MG63 (cell line): ENCODE measurements at regions not wholly inside any gene's neighbourhood (a gene's known extent, or its start where the extent isn't known, plus 50 kb on each side); places are given as distances from the start of the nearest gene placed in this dataset.

Experiments used
- DNase-seq: peaks from one replicate; pipeline ENCODE4 v3.0.0-alpha.2; 2020
- H3K27me3 ChIP-seq: fragments of 250-450 bp; sonication (Bioruptor Pico); 2 replicates; pipeline ENCODE4 v1.5.1; 2020; ENCODE audit warnings: mild to moderate bottlenecking, moderate library complexity
- H3K36me3 ChIP-seq: fragments of 250-450 bp; sonication (Bioruptor Pico); 2 replicates; pipeline ENCODE4 v1.5.1; 2020; ENCODE audit warnings: mild to moderate bottlenecking, moderate library complexity
- H3K4me3 ChIP-seq: fragments of 250-450 bp; sonication (Bioruptor Pico); 2 replicates; pipeline ENCODE4 v1.5.1; 2020; ENCODE audit warnings: mild to moderate bottlenecking, moderate library complexity
- H3K9me3 ChIP-seq: fragments of 250-450 bp; sonication (Bioruptor Pico); 2 replicates; pipeline ENCODE4 v1.5.1; 2020; ENCODE audit warnings: mild to moderate bottlenecking, moderate library complexity

GRCh38 chr11:26078231-26078821 lies 253.6 kb upstream of the ANO3 start:
- Histone ChIP-seq H3K9me3 (no peaks in the 10 kb centered on the region), H3K4me3 (no peak overlapping the region), H3K27me3 (no peaks in the 10 kb centered on the region), H3K36me3 (no peaks in the 10 kb centered on the region)
- DNase-seq, result no peak

GRCh38 chr11:26084313-26084712 lies 247.6 kb upstream of the ANO3 start:
- H3K4me3 ChIP-seq, result no peak overlapping the region
- no peaks in the 10 kb centered on the region for H3K36me3 ChIP-seq
- no peaks in the 10 kb centered on the region for H3K27me3 ChIP-seq
- DNase-seq, result no peak
- H3K9me3 ChIP-seq, result no peaks in the 10 kb centered on the region

- H3K36me3 ChIP-seq, result no peaks in the 10 kb centered on the region
- H3K9me3 ChIP-seq, result no peaks in the 10 kb centered on the region
- no peak for DNase-seq
- H3K4me3 ChIP-seq, result no peak overlapping the region
- no peaks in the 10 kb centered on the region for H3K27me3 ChIP-seq
Observed at GRCh38 chr11:26086028-26086427, 245.9 kb upstream of the ANO3 start.

DNA sequence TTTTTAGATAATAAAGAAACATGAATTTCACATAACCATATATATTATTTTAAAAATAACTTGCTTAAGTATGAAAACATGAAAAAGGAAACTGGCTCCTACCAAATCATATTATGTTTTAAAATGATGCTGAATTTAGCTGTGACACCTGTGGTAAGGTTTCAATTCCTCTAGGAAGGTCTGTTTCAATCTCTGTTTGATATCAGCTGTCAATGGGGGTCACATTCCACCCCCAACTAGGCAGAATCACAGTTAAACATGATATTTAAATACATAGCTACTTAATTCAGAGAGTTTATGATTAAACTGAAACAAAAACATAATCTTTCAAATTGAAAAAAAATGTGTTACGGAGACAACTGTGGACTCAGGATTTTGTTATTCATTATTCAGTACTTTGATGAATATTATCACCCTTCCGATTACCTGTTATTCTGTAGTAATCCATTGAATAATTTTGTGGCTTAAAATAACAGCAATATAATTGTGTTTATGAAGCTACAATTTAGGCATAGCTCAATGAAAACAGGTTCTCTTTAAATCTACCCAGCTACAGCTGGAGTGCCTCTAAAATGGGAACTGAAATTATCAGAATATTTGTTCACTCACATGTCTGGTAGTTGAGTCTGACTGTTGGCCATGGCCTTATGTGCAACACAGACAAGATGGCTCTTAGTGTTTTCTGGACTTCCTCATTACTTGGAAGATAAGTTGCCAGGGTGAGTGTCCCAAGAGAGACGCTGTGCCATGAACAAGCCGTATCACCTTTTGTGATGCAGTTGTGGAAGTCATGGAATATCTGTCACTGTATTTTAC lies 244.6 kb upstream of the ANO3 start:
- no peaks in the 10 kb centered on the region for H3K27me3 ChIP-seq
- DNase-seq, result no peak
- no peaks in the 10 kb centered on the region for H3K36me3 ChIP-seq
- H3K4me3 ChIP-seq, result no peak overlapping the region
- H3K9me3 ChIP-seq, result no peaks in the 10 kb centered on the region

GRCh38 chr11:26088391-26088790 lies 243.5 kb upstream of the ANO3 start:
- no peak for DNase-seq
- no peaks in the 10 kb centered on the region for H3K27me3 ChIP-seq
- no peak overlapping the region for H3K4me3 ChIP-seq
- H3K9me3 ChIP-seq, result no peaks in the 10 kb centered on the region
- no peaks in the 10 kb centered on the region for H3K36me3 ChIP-seq

GRCh38 chr11:26090651-26091050 lies 241.3 kb upstream of the ANO3 start:
- Histone ChIP-seq H3K4me3 (no peak overlapping the region), H3K9me3 (no peaks in the 10 kb centered on the region), H3K27me3 (no peaks in the 10 kb centered on the region), H3K36me3 (no peaks in the 10 kb centered on the region)
- no peak for DNase-seq

DNA sequence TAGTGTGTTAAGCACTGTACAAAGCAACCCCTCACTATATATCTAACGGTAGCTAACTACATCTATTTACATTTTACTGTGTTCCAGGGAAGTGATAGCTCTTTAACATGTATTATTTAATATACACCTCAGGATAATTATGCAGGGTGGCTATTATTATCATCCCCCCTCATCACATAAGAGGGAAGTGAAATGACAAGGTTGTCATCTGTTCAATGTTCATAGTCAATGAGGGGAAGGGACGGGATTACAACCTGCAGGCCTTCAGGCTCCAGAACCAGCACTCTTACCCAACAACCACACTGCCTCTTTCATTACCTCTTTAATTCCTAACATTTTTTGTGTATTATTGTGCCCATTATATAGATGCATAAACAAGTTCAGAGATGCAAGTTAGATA lies 238.7 kb upstream of the ANO3 start:
- H3K4me3 ChIP-seq, result no peak overlapping the region
- H3K9me3 ChIP-seq, result no peaks in the 10 kb centered on the region
- H3K36me3 ChIP-seq, result no peaks in the 10 kb centered on the region
- H3K27me3 ChIP-seq, result no peaks in the 10 kb centered on the region
- DNase-seq, result no peak

DNA sequence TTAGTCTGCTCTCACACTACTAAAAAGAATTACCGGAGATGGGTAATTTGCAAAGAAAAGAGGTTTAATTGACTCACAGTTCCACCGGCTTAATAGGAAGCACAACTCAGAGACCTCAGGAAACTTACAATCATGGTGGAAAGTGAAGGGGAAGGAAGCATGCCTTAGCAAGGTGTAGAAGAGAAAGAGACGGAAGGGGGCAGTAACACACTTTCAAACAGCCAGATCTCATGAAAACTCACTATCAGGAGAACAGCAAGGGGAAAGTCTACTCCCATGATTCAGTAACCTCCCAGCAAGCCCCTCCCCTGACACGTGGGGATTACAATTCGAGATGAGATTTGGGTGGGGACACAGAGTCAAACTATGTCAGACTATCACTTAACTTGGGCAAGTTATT lies 236.6 kb upstream of the ANO3 start:
- Histone ChIP-seq H3K27me3 (no peaks in the 10 kb centered on the region), H3K4me3 (no peak overlapping the region), H3K36me3 (no peaks in the 10 kb centered on the region), H3K9me3 (no peaks in the 10 kb centered on the region)
- DNase-seq, result no peak

GRCh38 chr11:26096451-26096850 lies 235.5 kb upstream of the ANO3 start:
- no peaks in the 10 kb centered on the region for H3K36me3 ChIP-seq
- no peak for DNase-seq
- H3K4me3 ChIP-seq, result no peak overlapping the region
- no peaks in the 10 kb centered on the region for H3K27me3 ChIP-seq
- H3K9me3 ChIP-seq, result no peaks in the 10 kb centered on the region

DNA sequence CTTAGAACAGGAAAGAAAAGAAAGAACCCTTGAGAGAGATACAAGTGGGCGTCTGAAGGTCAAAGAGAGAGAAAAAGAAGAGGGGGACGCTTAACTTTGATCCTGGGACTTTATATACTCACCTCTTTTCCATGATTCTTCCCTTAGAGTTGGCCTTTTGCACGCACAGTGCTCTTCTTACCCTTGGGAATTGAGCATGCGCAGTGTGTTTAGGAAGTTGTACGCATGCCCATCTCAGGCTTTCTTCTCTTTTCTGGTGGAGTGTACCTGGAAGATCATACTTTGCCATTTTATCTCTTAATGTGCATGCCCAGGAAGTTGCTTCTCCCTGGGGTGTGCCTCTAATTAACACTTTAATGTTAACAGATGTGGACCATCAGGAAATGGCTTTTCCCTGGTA lies 229.6 kb upstream of the ANO3 start:
- Histone ChIP-seq H3K36me3 (no peaks in the 10 kb centered on the region), H3K9me3 (no peaks in the 10 kb centered on the region), H3K4me3 (no peak overlapping the region), H3K27me3 (no peaks in the 10 kb centered on the region)
- DNase-seq, result no peak

- no peak for DNase-seq
- H3K4me3 ChIP-seq, result no peak overlapping the region
- H3K9me3 ChIP-seq, result no peaks in the 10 kb centered on the region
- H3K27me3 ChIP-seq, result no peaks in the 10 kb centered on the region
- H3K36me3 ChIP-seq, result no peaks in the 10 kb centered on the region
Observed at GRCh38 chr11:26105762-26106423, 226.0 kb upstream of the ANO3 start.

GRCh38 chr11:26106726-26107125 lies 225.2 kb upstream of the ANO3 start:
- Histone ChIP-seq H3K9me3 (no peaks in the 10 kb centered on the region), H3K27me3 (no peaks in the 10 kb centered on the region), H3K4me3 (no peak overlapping the region), H3K36me3 (no peaks in the 10 kb centered on the region)
- DNase-seq, result no peak

GRCh38 chr11:26109658-26110368 lies 222.1 kb upstream of the ANO3 start:
- Histone ChIP-seq H3K27me3 (no peaks in the 10 kb centered on the region), H3K9me3 (no peaks in the 10 kb centered on the region), H3K4me3 (no peak overlapping the region), H3K36me3 (no peaks in the 10 kb centered on the region)
- no peak for DNase-seq

DNA sequence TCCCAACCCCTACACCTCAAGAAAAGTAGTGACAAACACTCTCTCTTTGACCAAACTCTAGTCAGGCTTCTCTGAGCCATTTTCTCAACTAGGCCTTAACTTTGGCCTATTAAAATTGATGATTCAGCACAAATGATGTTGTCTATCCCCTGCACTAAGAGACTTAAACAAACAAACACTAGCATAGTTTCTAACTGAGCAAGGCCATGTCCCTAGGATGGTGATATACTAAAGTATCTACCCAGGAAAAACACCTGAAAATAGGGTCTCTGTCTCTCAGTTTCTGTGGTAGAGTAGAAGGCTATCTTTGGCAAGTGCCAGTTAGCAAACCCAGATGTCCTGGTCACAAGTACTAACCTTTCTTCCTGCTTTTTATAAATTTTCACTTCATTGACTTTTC lies 219.7 kb upstream of the ANO3 start:
- no peaks in the 10 kb centered on the region for H3K27me3 ChIP-seq
- H3K4me3 ChIP-seq, result no peak overlapping the region
- no peak for DNase-seq
- H3K36me3 ChIP-seq, result no peaks in the 10 kb centered on the region
- no peaks in the 10 kb centered on the region for H3K9me3 ChIP-seq

GRCh38 chr11:26121466-26121865 lies 210.5 kb upstream of the ANO3 start:
- DNase-seq, result no peak
- Histone ChIP-seq H3K27me3 (no peaks in the 10 kb centered on the region), H3K9me3 (no peaks in the 10 kb centered on the region)

DNA sequence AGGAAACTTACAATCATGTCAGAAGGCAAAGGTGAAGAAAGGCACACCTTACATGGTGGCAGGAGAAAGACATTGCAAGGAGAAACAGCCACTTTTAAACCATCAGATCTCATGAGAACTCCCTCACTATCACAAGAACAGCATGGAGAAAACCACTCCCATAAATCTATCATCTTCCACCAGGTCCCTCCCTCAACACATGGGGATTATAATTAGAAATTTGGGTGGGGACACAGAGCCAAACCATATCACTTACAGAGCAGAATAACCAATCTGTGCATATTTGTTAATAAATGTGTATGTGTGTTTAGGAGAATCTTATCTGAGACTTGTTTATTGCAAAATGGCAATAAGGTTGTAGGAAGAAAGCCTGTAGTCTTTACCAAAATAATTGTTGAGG lies 205.2 kb upstream of the ANO3 start:
- H3K27me3 ChIP-seq, result no peaks in the 10 kb centered on the region
- no peaks in the 10 kb centered on the region for H3K9me3 ChIP-seq
- DNase-seq, result no peak
- no peaks in the 10 kb centered on the region for H3K36me3 ChIP-seq
- H3K4me3 ChIP-seq, result no peak overlapping the region

More at GRCh38 chr11:26121466-26121865, 210.5 kb upstream of the ANO3 start:
- Histone ChIP-seq H3K4me3 (no peak overlapping the region), H3K36me3 (no peaks in the 10 kb centered on the region)

DNA sequence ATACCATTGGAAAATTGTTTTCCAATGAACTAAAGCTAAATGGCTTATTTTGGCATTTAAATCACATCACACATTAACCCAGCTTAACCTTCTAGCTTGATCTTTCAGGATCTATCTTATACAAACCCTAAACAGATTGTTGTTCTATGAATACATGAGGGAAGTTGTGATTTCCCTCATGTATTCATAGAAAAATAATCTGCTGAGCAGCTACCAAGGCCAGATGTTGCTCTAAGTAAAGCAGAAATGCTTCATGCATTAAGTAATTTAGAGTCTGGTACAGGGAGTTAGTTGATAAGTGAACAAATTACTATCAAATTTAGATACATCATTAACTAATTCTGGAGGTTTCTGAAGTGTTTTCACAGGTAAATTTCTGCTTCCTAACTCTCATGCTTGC lies 204.6 kb upstream of the ANO3 start:
- Histone ChIP-seq H3K27me3 (no peaks in the 10 kb centered on the region), H3K4me3 (no peak overlapping the region), H3K36me3 (no peaks in the 10 kb centered on the region), H3K9me3 (no peaks in the 10 kb centered on the region)
- DNase-seq, result no peak
